K562 (cell line): ENCODE measurements at regions not wholly inside any gene's neighbourhood (a gene's known extent, or its start where the extent isn't known, plus 50 kb on each side); places are given as distances from the start of the nearest gene placed in this dataset.
"Not testable (repeated sequence)": the region's sequence is repeated elsewhere in the genome, so short reads cannot be mapped to it uniquely, and the experiment has no call there.

Experiments used
- ATAC-seq: fragments of 200-7000 bp; cut with Tn5 transposase; 3 replicates; pipeline ENCODE4 v1.9.1; 2020; ENCODE audit warnings: moderate library complexity
- BruUV-seq: library from RNA; stranded (reverse); fragments of 400-500 nt; replicated peaks from 2 replicates; lab custom pipeline; 2021; lab: Mats Ljungman, UMichigan
- CTCF ChIA-PET: fragments of 300-600 bp; formaldehyde crosslinking; extraction: SDS; loops from one replicate; lab custom pipeline; 2021; ENCODE audit warnings: low intra/inter-chr PET ratio; lab: Yijun Ruan, JAX
- POLR2A ChIA-PET: fragments of 300-600, 350-650 bp; sonication (Branson Sonifier 250); formaldehyde crosslinking; extraction: SDS; loops from one replicate; lab custom pipeline; 2021; ENCODE audit warnings: antibody characterized with exemption, inconsistent platforms; lab: Yijun Ruan, JAX
- DNase-seq, 4 experiments: peaks; one replicate each; pipeline versions ENCODE4 v3.0.0 to v3.0.0-alpha.2; 2011 to 2018; ENCODE audit warnings: low spot score in 3 of 4, mixed read lengths in 3 of 4; ENCODE audit errors: extremely low read depth in 1 of 4
- FAIRE-seq: peaks from 2 replicates; lab custom pipeline; 2011; peaks lifted over from hg19 to GRCh38; lab: Jason Lieb, UNC
- H2AFZ ChIP-seq: 2 replicates; pipeline ENCODE4 v1.6.0; 2011; ENCODE audit warnings: low read depth, low read length, control low read depth, inconsistent platforms
- H3K27ac ChIP-seq: fragments of 200-600 bp; 3 replicates; pipeline ENCODE4 v1.8.0; 2011; ENCODE audit warnings: low read depth, mild to moderate bottlenecking, control low read depth, inconsistent platforms, low read length, moderate library complexity, mixed read lengths; ENCODE audit errors: extremely low read depth
- H3K27me3 ChIP-seq, 2 experiments: fragments of 300-600 bp in 1 of 2; 2 replicates in 1 of 2; 3 replicates in 1 of 2; pipeline versions ENCODE4 v1.6.0 to v1.8.0; 2011; ENCODE audit warnings: inconsistent platforms in 2 of 2, low read length in 2 of 2, mild to moderate bottlenecking in 1 of 2, mixed read lengths in 1 of 2, moderate library complexity in 1 of 2; ENCODE audit not compliant: control insufficient read depth in 2 of 2, insufficient read depth in 2 of 2
- H3K36me3 ChIP-seq: fragments of 300-600 bp; 3 replicates; pipeline ENCODE4 v1.8.0; 2011; ENCODE audit warnings: mild to moderate bottlenecking, low read length, inconsistent platforms; ENCODE audit not compliant: control insufficient read depth, insufficient read depth
- H3K4me1 ChIP-seq, 2 experiments: fragments of 200-600 bp in 1 of 2; replicated peaks in 1 of 2; 2 replicates in 1 of 2; 3 replicates in 1 of 2; pipeline versions ENCODE4 v1.5.1 to v1.8.0; 2011; ENCODE audit warnings: inconsistent platforms in 2 of 2, low read length in 2 of 2, mild to moderate bottlenecking in 1 of 2, mixed read lengths in 1 of 2, moderate library complexity in 1 of 2; ENCODE audit not compliant: control insufficient read depth in 2 of 2, insufficient read depth in 2 of 2
- H3K4me2 ChIP-seq: 2 replicates; pipeline ENCODE4 v1.6.1; 2011; ENCODE audit warnings: low read length, control low read depth, inconsistent platforms, mixed read lengths; ENCODE audit not compliant: insufficient read depth
- H3K4me3 ChIP-seq: fragments of 200-600 bp; sonication (generic), shearing (Covaris generic); 2 replicates; pipeline ENCODE4 v1.5.1; 2016; ENCODE audit warnings: control low read depth, inconsistent platforms
- H3K79me2 ChIP-seq: fragments of 200-600 bp; 3 replicates; pipeline ENCODE4 v1.8.0; 2011; ENCODE audit warnings: low read length, inconsistent platforms; ENCODE audit not compliant: control insufficient read depth, insufficient read depth
- H3K9ac ChIP-seq, 2 experiments: 2 replicates each; pipeline versions ENCODE4 v1.6.0 to v1.6.1; 2011; ENCODE audit warnings: low read depth in 2 of 2, low read length in 2 of 2, control low read depth in 1 of 2, inconsistent platforms in 1 of 2, mild to moderate bottlenecking in 1 of 2, mixed read lengths in 1 of 2; ENCODE audit not compliant: insufficient read depth in 1 of 2
- H3K9me1 ChIP-seq: one replicate; pipeline ENCODE4 v1.6.0; 2011; ENCODE audit warnings: inconsistent platforms, mild to moderate bottlenecking, low read length, moderate library complexity; ENCODE audit not compliant: control insufficient read depth, insufficient read depth
- H3K9me3 ChIP-seq: replicated peaks from 2 replicates; pipeline ENCODE4 v1.5.1; 2011; ENCODE audit warnings: low read depth, low read length, inconsistent platforms; ENCODE audit not compliant: control insufficient read depth, insufficient read depth
- H4K20me1 ChIP-seq: replicated peaks from 2 replicates; pipeline ENCODE4 v1.6.1; 2011; ENCODE audit warnings: low read length, inconsistent platforms, mixed read lengths; ENCODE audit not compliant: control insufficient read depth, insufficient read depth
- CXXC5 ChIP-seq: fragments of 250-450 bp; sonication (Bioruptor Pico); IDR thresholded peaks from 2 replicates; pipeline ENCODE4 v1.8.0; 2022; ENCODE audit warnings: inconsistent platforms, mild to moderate bottlenecking, moderate library complexity
- DDX20 ChIP-seq: fragments of 450-650 bp; IDR thresholded peaks from 2 replicates; pipeline ENCODE4 v1.6.1; 2016; ENCODE audit warnings: missing genetic modification characterization, low read depth, mild to moderate bottlenecking, missing compliant biosample characterization, moderate library complexity
- DMBX1 ChIP-seq: fragments of 250-450 bp; sonication (Bioruptor Pico); IDR thresholded peaks from 2 replicates; pipeline ENCODE4 v1.8.0; 2022; ENCODE audit warnings: inconsistent platforms, mild to moderate bottlenecking, moderate library complexity, borderline replicate concordance
- GTF2A2 ChIP-seq: IDR thresholded peaks from 2 replicates; pipeline ENCODE4 v1.6.1; 2016; ENCODE audit warnings: mild to moderate bottlenecking, missing genetic modification characterization, missing compliant biosample characterization
- HSF4 ChIP-seq: fragments of 250-450 bp; sonication (Bioruptor Pico); IDR thresholded peaks from 2 replicates; pipeline ENCODE4 v2.1.2; 2022; ENCODE audit warnings: mild to moderate bottlenecking, moderate library complexity, borderline replicate concordance
- NFE2L1 ChIP-seq: fragments of 450-650 bp; IDR thresholded peaks from 2 replicates; pipeline ENCODE4 v1.6.1; 2016; ENCODE audit warnings: missing genetic modification characterization, low read depth, mild to moderate bottlenecking, missing compliant biosample characterization, moderate library complexity, borderline replicate concordance
- NR2C1 ChIP-seq, 2 experiments: fragments of 450-650 bp; IDR thresholded peaks; 2 replicates each; pipeline ENCODE4 v1.6.1; 2017; ENCODE audit warnings: mild to moderate bottlenecking in 2 of 2, antibody characterized with exemption in 1 of 2, inconsistent platforms in 1 of 2, missing compliant biosample characterization in 1 of 2, missing genetic modification characterization in 1 of 2
- PTTG1 ChIP-seq: fragments of 450-650 bp; IDR thresholded peaks from 2 replicates; pipeline ENCODE4 v1.6.1; 2016; ENCODE audit warnings: low read depth, mild to moderate bottlenecking, missing genetic modification characterization, missing compliant biosample characterization
- PYGO2 ChIP-seq: fragments of 450-650 bp; IDR thresholded peaks from 2 replicates; pipeline ENCODE4 v1.6.1; 2016; ENCODE audit warnings: mild to moderate bottlenecking, missing genetic modification characterization, moderate library complexity, missing compliant biosample characterization
- STAT5B ChIP-seq: fragments of 250-450 bp; sonication (Bioruptor Pico); IDR thresholded peaks from 2 replicates; pipeline ENCODE4 v1.8.0; 2021; ENCODE audit warnings: mild to moderate bottlenecking, inconsistent platforms
- TEAD2 ChIP-seq: fragments of 450-650 bp; IDR thresholded peaks from 2 replicates; pipeline ENCODE4 v1.6.1; 2016; ENCODE audit warnings: missing genetic modification characterization, control low read depth, missing compliant biosample characterization
- ZKSCAN3 ChIP-seq: fragments of 250-450 bp; sonication (Bioruptor Pico); IDR thresholded peaks from 2 replicates; pipeline ENCODE4 v1.4.0; 2020
- ZNF311 ChIP-seq: fragments of 250-450 bp; sonication (Bioruptor Pico); IDR thresholded peaks from 2 replicates; pipeline ENCODE4 v1.4.0; 2020; ENCODE audit warnings: mild to moderate bottlenecking, moderate library complexity
- ZNF583 ChIP-seq: fragments of 250-450 bp; sonication (Bioruptor Pico); IDR thresholded peaks from 2 replicates; pipeline ENCODE4 v1.4.0; 2020
- WGBS: fragments of 100-300 bp; shearing (Covaris generic); methylation state at CpG from one replicate; pipeline ENCODE4 v1.1.6; 2016; ENCODE audit warnings: low coverage, mixed read lengths; ENCODE audit not compliant: insufficient coverage; ENCODE audit errors: missing lambda C conversion rate; 5-methylcytosine and 5-hydroxymethylcytosine counted together
- in situ Hi-C: fragments of 300-500 bp; cut with MboI; formaldehyde crosslinking; loops from 4 replicates; pipeline ENCODE4 v1.15.0; 2018; ENCODE audit warnings: inconsistent platforms, mixed read lengths
- intact Hi-C: fragments of 100-400 bp; cut with micrococcal nuclease; formaldehyde crosslinking; loops from 2 replicates; pipeline ENCODE4 v1.14.2; 2022
- TF ChIP-seq, protein P1 (sequence below): fragments of 450-650 bp; formaldehyde crosslinking; IDR thresholded peaks from 2 replicates; pipeline ENCODE4 v1.4.0; 2020; ENCODE audit warnings: mild to moderate bottlenecking, moderate library complexity
- TF ChIP-seq, protein P2 (sequence below): fragments of 250-450 bp; sonication (Bioruptor Pico); IDR thresholded peaks from 2 replicates; pipeline ENCODE4 v1.4.0; 2020; ENCODE audit warnings: mild to moderate bottlenecking, moderate library complexity
- TF ChIP-seq, protein P3 (sequence below), 2 experiments: fragments of 250-450 bp in 1 of 2; fragments of 450-650 bp in 1 of 2; sonication (Bioruptor Pico) in 1 of 2; IDR thresholded peaks; 2 replicates each; pipeline versions ENCODE4 v1.6.1 to v1.8.0; 2016 to 2021; ENCODE audit warnings: mild to moderate bottlenecking in 2 of 2, moderate library complexity in 2 of 2, missing compliant biosample characterization in 1 of 2, missing genetic modification characterization in 1 of 2

DNA sequence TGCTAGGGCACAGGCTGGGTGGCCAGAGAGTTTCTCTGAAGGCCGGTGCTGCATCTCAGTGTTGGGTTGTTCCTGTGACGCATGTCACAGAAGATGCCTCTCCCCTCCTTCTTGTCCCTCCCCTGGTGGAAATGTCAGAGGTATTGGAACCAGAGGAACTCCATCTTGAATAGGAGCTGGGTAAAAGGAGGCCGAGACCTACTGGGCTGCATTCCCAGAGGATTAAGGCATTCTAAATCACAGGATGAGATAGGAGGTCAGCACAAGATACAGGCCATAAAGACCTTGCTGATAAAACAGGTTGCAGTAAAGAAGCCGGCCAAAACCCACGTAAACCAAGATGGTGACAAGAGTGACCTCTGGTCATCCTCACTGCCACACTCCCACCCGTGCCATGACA lies 50.3 kb upstream of the AGAP1 start:
- H4K20me1 ChIP-seq; H3K27me3 ChIP-seq; H3K9me1 ChIP-seq; H3K9ac ChIP-seq; H3K36me3 ChIP-seq; H2AFZ ChIP-seq; H3K79me2 ChIP-seq; intact Hi-C loops; in situ Hi-C loops; H3K4me3 ChIP-seq; FAIRE-seq; ATAC-seq; BruUV-seq; DNase-seq; CTCF ChIA-PET; H3K4me2 ChIP-seq; H3K4me1 ChIP-seq; TF ChIP-seq NR2C1 (IDR thresholded peaks at IDR 0.05): not testable (repeated sequence)
- POLR2A ChIA-PET = interaction anchor here (1.3 kb wide), 1 partner anchor 13 kb away, joined by 3 read pairs; no protein-coding TSS in a partner anchor
- Histone ChIP-seq H3K27ac (peak overlapping the region; percentile 24; the same call in 1 of the 3 replicates), H3K9me3 (peaks cover 15% of the 10 kb centered on the region)
- 86% methylated on average over 4 of the region's 6 CpGs for WGBS
- TF ChIP-seq STAT5B (CRISPR knock-in tag) (0 out of 2 replicates have a peak, but pooled peaks have one; percentile 35), ZNF311 (0 out of 2 replicates have a peak, but pooled peaks have one; percentile 20), NR2C1 (tag; IDR thresholded peaks at IDR 0.05) (peak; percentile 54), PYGO2 (tag) (peak; percentile 60; the same call in 1 of the 2 replicates), TEAD2 (tag) (0 out of 2 replicates have a peak, but pooled peaks have one; percentile 15), HSF4 (CRISPR knock-in tag) (peak; percentile 16; the same call in 1 of the 2 replicates), NFE2L1 (tag) (0 out of 2 replicates have a peak, but pooled peaks have one; percentile 21), ZNF583 (CRISPR knock-in tag) (0 out of 2 replicates have a peak, but pooled peaks have one; percentile 45), GTF2A2 (tag) (peak; percentile 54; the same call in 1 of the 2 replicates), DMBX1 (CRISPR knock-in tag) (peak; percentile 94), DDX20 (tag) (peak; percentile 60; the same call in 1 of the 2 replicates), CXXC5 (CRISPR knock-in tag) (peak; percentile 43; the same call in 1 of the 2 replicates), PTTG1 (tag) (peak; percentile 83), ZKSCAN3 (CRISPR knock-in tag) (0 out of 2 replicates have a peak, but pooled peaks have one; percentile 29)
- TF ChIP-seq, protein P1, sequence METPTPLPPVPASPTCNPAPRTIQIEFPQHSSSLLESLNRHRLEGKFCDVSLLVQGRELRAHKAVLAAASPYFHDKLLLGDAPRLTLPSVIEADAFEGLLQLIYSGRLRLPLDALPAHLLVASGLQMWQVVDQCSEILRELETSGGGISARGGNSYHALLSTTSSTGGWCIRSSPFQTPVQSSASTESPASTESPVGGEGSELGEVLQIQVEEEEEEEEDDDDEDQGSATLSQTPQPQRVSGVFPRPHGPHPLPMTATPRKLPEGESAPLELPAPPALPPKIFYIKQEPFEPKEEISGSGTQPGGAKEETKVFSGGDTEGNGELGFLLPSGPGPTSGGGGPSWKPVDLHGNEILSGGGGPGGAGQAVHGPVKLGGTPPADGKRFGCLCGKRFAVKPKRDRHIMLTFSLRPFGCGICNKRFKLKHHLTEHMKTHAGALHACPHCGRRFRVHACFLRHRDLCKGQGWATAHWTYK (CRISPR knock-in tag) = 0 out of 2 replicates have a peak, but pooled peaks have one; percentile 21
- TF ChIP-seq, protein P2, sequence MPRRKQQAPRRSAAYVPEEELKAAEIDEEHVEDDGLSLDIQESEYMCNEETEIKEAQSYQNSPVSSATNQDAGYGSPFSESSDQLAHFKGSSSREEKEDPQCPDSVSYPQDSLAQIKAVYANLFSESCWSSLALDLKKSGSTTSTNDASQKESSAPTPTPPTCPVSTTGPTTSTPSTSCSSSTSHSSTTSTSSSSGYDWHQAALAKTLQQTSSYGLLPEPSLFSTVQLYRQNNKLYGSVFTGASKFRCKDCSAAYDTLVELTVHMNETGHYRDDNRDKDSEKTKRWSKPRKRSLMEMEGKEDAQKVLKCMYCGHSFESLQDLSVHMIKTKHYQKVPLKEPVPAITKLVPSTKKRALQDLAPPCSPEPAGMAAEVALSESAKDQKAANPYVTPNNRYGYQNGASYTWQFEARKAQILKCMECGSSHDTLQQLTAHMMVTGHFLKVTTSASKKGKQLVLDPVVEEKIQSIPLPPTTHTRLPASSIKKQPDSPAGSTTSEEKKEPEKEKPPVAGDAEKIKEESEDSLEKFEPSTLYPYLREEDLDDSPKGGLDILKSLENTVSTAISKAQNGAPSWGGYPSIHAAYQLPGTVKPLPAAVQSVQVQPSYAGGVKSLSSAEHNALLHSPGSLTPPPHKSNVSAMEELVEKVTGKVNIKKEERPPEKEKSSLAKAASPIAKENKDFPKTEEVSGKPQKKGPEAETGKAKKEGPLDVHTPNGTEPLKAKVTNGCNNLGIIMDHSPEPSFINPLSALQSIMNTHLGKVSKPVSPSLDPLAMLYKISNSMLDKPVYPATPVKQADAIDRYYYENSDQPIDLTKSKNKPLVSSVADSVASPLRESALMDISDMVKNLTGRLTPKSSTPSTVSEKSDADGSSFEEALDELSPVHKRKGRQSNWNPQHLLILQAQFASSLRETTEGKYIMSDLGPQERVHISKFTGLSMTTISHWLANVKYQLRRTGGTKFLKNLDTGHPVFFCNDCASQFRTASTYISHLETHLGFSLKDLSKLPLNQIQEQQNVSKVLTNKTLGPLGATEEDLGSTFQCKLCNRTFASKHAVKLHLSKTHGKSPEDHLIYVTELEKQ (CRISPR knock-in tag) = peak; percentile 71; the same call in 1 of the 2 replicates
- TF ChIP-seq, protein P3, sequence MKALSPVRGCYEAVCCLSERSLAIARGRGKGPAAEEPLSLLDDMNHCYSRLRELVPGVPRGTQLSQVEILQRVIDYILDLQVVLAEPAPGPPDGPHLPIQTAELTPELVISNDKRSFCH (CRISPR knock-in tag; IDR thresholded peaks at IDR 0.05) = peak; percentile 68; the same call in 1 of the 2 replicates
- TF ChIP-seq, protein P3 (tag; IDR thresholded peaks at IDR 0.05) = peak; percentile 41; the same call in 1 of the 2 replicates
